ENCODE measurements at regions not wholly inside any gene's neighbourhood (a gene's known extent, or its start where the extent isn't known, plus 50 kb on each side); places are given as distances from the start of the nearest gene placed in this dataset.

DNA sequence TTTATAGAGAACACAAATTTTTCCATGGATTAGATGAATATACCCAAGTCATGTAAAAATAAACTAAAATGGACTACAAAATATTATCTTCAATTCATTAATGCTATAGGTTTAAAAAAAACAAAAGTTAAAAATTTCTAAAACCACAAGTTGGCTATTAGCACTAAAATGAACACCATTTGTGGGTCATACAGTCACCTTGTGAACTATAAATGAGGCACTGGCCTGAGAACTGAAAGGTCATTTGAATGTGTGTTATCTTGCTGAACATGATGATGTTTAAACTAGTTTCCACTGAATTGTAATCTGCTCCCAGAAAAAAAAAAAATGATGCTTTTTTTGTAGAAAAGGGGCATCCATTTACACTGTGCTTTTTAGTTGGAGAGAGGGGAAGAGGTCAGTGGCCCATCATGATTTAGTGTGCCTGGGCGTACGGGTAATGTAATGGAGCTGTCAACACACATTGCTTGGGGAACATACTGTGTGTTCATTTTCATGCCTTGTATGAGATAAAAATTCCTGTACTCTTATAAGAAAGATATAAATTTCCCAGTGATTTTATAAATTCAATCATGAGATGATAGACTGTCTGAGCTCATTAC lies 96.6 kb upstream of the FKBP1C start:
- Histone ChIP-seq H3K56ac (replicated peaks; ENCODE audit: insufficient read length, low read depth, low read length) (no peak overlapping the region), H3K23me2 (ENCODE audit: low read depth, low read length) (no peaks in the 10 kb centered on the region), H3K9ac (replicated peaks in 1 of 4; ENCODE audit: extremely low read depth in 1 of 4, low read depth in 3 of 4, low read length in 3 of 4) (no peak overlapping the region), H2AFZ (ENCODE audit: low read length) (no peak overlapping the region), H3K4me1 (replicated peaks in 1 of 4; ENCODE audit: control insufficient read depth in 3 of 4, insufficient read depth in 4 of 4, low read length in 3 of 4) (no peaks in the 10 kb centered on the region), H2BK120ac (replicated peaks; ENCODE audit: low read depth, low read length) (no peak overlapping the region), H2BK5ac (ENCODE audit: low read depth, low read length) (no peak overlapping the region), H3K18ac (ENCODE audit: extremely low read depth, low read length) (no peak overlapping the region), H2AK5ac (ENCODE audit: low read depth, low read length) (no peak overlapping the region), H2BK15ac (ENCODE audit: low read length) (no peak overlapping the region), H3K4me3 (ENCODE audit: extremely low read depth in 1 of 4, insufficient read depth in 2 of 4, low read depth in 3 of 4, low read length in 4 of 4) (no peak overlapping the region), H4K91ac (replicated peaks; ENCODE audit: insufficient read length, low read length) (no peak overlapping the region), H3K36me3 (ENCODE audit: control insufficient read depth in 2 of 4, insufficient read depth in 4 of 4, low read length in 3 of 4) (no peaks in the 10 kb centered on the region), H4K5ac (ENCODE audit: insufficient read length, low read depth, low read length) (no peak overlapping the region), H4K8ac (ENCODE audit: extremely low read depth, insufficient read depth, low read length) (no peak overlapping the region), H3K23ac (ENCODE audit: insufficient read length) (no peak overlapping the region), H3K4ac (replicated peaks; ENCODE audit: insufficient read length, low read depth, low read length) (no peak overlapping the region), H4K20me1 (replicated peaks in 1 of 2; ENCODE audit: control insufficient read depth in 1 of 2, insufficient read depth in 2 of 2, low read length in 2 of 2) (no peaks in the 10 kb centered on the region), H3K79me2 (ENCODE audit: control insufficient read depth in 1 of 2, insufficient read depth in 2 of 2, low read length in 2 of 2) (no peaks in the 10 kb centered on the region), H2BK20ac (ENCODE audit: low read length) (no peak overlapping the region), H3K4me2 (ENCODE audit: insufficient read depth in 1 of 2, low read depth in 2 of 2, low read length in 2 of 2) (no peak overlapping the region), H3K14ac (ENCODE audit: insufficient read length) (no peak overlapping the region), H3K79me1 (ENCODE audit: low read depth, low read length) (no peaks in the 10 kb centered on the region), H3K9me3 (ENCODE audit: insufficient read depth in 2 of 2, low read depth in 1 of 2, low read length in 1 of 2) (peaks cover 0 to 3% of the 10 kb centered on the region in 2 experiments; a peak in 1 of 4 replicates), H2BK12ac (ENCODE audit: low read depth, low read length) (no peak overlapping the region), H3K27me3 (replicated peaks in 1 of 4; ENCODE audit: control insufficient read depth in 3 of 4, extremely low read depth in 1 of 4, insufficient read depth in 3 of 4, low read length in 3 of 4) (no peaks in the 10 kb centered on the region), H3K27ac (ENCODE audit: low read depth, low read length) (no peak overlapping the region)
- 89% methylated on average over 2 of the region's 2 CpGs; no CpG with 5 or more reads in 1 of the 2 experiments for WGBS, 2 experiments (ENCODE audit: extremely low coverage in 1 of 2, insufficient coverage in 1 of 2, insufficient read length in 1 of 2, insufficient replicate concordance in 2 of 2, low coverage in 1 of 2, low lambda C conversion rate in 2 of 2, missing lambda C conversion rate in 1 of 2)
- FAIRE-seq (no peak), DNase-seq (ENCODE audit: low read depth in 1 of 2, low spot score in 2 of 2) (no peak)
- CTCF ChIA-PET (ENCODE audit: partially characterized antibody), result interaction anchor here (0.7 kb wide), 1 partner anchor 47 kb away, joined by 3 read pairs; no protein-coding TSS in a partner anchor
- POLR2A ChIA-PET (ENCODE audit: partially characterized antibody), result no interaction called here
- no peak for TF ChIP-seq TBP (IDR thresholded peaks at IDR 0.05; ENCODE audit: low read depth, low read length)
